ENCODE measurements at regions not wholly inside any gene's neighbourhood (a gene's known extent, or its start where the extent isn't known, plus 50 kb on each side); places are given as distances from the start of the nearest gene placed in this dataset.

DNA sequence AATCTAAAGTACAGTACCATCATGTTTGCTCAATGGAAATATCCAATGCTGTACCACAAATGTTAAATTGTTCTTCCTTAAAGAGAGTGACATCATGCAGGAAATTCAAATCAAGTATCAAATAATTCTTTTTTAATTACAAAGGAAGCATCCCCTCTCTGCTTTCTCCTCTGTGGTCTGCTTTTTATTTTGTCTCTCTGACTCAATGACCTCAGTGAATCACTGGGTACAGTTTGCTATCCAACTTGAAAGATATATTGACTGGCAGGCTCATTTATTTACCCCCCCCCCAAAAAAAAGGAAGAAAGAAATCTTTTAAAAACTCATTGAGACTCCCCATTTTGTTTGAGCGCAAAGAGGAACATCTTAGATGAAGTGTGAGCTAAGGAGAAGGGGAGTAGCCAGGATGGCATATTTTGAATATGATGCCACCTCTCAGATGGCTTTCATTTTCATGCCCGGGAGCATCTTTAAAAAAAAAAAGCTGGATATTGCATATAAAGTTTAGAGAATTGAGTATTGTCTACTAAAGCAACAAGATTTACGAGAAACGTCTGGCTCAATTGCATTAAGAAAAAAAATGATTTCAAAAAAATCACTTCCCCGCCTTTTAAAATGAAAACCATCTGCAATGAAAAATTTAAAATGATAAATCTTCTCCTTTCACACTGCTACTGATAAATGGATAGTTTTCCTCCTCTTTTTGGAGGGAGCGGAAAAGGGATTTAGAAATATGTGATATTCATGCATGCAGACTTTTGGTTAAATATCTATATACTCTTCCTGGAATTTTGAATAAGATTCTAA is 307.1 kb upstream of the DPH6 start:
- RAD21 ChIA-PET (ENCODE audit: low non-redundant PET in 1 of 2, low total read pairs in 2 of 2, uncharacterized antibody in 2 of 2, unreplicated experiment in 2 of 2): no interaction called here
- intact Hi-C loops (cut with micrococcal nuclease): no loop called here
- BruUV-seq (replicated peaks): no TSS peak
- Histone ChIP-seq H3K4me2 (ENCODE audit: low read length) (no peak overlapping the region), H3K4me3 (replicated peaks in 1 of 2; ENCODE audit: low read depth in 1 of 2, low read length in 2 of 2) (no peak overlapping the region), H3K27ac (ENCODE audit: low read depth, low read length) (no peak overlapping the region), H3K9ac (ENCODE audit: low read length) (no peak overlapping the region), H3K4me1 (ENCODE audit: control insufficient read depth in 1 of 2, insufficient read depth in 2 of 2, low read length in 2 of 2) (no peaks in the 10 kb centered on the region), H2AFZ (ENCODE audit: low read depth, low read length, poor library complexity, severe bottlenecking) (no peak overlapping the region), H4K20me1 (ENCODE audit: insufficient read depth) (no peaks in the 10 kb centered on the region), H3K27me3 (ENCODE audit: insufficient read depth, low read length) (no peaks in the 10 kb centered on the region), H3K36me3 (ENCODE audit: control insufficient read depth in 1 of 2, insufficient read depth in 2 of 2, low read length in 2 of 2) (no peaks in the 10 kb centered on the region), H3K9me3 (ENCODE audit: control insufficient read depth in 1 of 2, insufficient read depth in 1 of 2, low read depth in 1 of 2, low read length in 2 of 2) (no peaks in the 10 kb centered on the region), H3K79me2 (ENCODE audit: insufficient read depth, low read length) (no peaks in the 10 kb centered on the region), H3K9me2 (ENCODE audit: insufficient read depth) (no peaks in the 10 kb centered on the region)
- POLR2A ChIA-PET: no interaction called here
- DNase-seq (ENCODE audit: low read depth, low spot score) (no peak), ATAC-seq (no peak)
- no peak for TF ChIP-seq ZFX (IDR thresholded peaks at IDR 0.05)
- no peak for TF ChIP-seq EZH2phosphoT487 (IDR thresholded peaks at IDR 0.05; ENCODE audit: borderline replicate concordance)
- TF ChIP-seq TCF7L2 (IDR thresholded peaks at IDR 0.05; ENCODE audit: borderline replicate concordance, extremely low read depth, insufficient read depth, insufficient read length): no peak
- no peak for TF ChIP-seq SRF (IDR thresholded peaks at IDR 0.05; ENCODE audit: low read depth)
- no peak for TF ChIP-seq CEBPB (IDR thresholded peaks at IDR 0.05; ENCODE audit: low read depth)
- TF ChIP-seq ZNF274 (IDR thresholded peaks at IDR 0.05; ENCODE audit: low read depth, low read length): no peak
- TF ChIP-seq, protein P1, sequence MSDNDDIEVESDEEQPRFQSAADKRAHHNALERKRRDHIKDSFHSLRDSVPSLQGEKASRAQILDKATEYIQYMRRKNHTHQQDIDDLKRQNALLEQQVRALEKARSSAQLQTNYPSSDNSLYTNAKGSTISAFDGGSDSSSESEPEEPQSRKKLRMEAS (IDR thresholded peaks at IDR 0.05): no peak
- no peak for TF ChIP-seq POLR2A (IDR thresholded peaks at IDR 0.05; ENCODE audit: borderline replicate concordance, extremely low read depth, insufficient read depth, insufficient read length)
- no peak for TF ChIP-seq EZH2 (IDR thresholded peaks at IDR 0.05)
- no peak for TF ChIP-seq POLR2AphosphoS5 (IDR thresholded peaks at IDR 0.05; ENCODE audit: low read depth, low read length)
- TF ChIP-seq JUND (IDR thresholded peaks at IDR 0.05): no peak
- no peak for TF ChIP-seq YY1 (IDR thresholded peaks at IDR 0.05; ENCODE audit: extremely low read depth, insufficient replicate concordance, low read depth, low read length)
- no peak for TF ChIP-seq ATF3 (IDR thresholded peaks at IDR 0.05)
- no peak for TF ChIP-seq EGR1 (IDR thresholded peaks at IDR 0.05; ENCODE audit: low read depth)
- no peak for TF ChIP-seq ZBTB33 (IDR thresholded peaks at IDR 0.05; ENCODE audit: extremely low read depth, insufficient replicate concordance, low read length)
- no peak for TF ChIP-seq SIN3A (IDR thresholded peaks at IDR 0.05; ENCODE audit: low read depth)
- CTCF ChIA-PET: no interaction called here

Data from HCT116 (cell line).